Ovary (tissue), 7 donors: ENCODE measurements at regions not wholly inside any gene's neighbourhood (a gene's known extent, or its start where the extent isn't known, plus 50 kb on each side); places are given as distances from the start of the nearest gene placed in this dataset.

Source experiments
- DNase-seq, 5 donors: peaks; one replicate each; pipeline ENCODE4 v3.0.0-alpha.2; 2019 to 2020
- H3K27ac ChIP-seq, 2 donors: fragments of 200-600 bp; one replicate each; pipeline versions ENCODE4 v1.5.1 to v1.8.0; 2019 to 2022
- H3K27me3 ChIP-seq: fragments of 200-600 bp; one replicate; pipeline ENCODE4 v1.8.0; 2022
- H3K36me3 ChIP-seq: fragments of 200-600 bp; sonication (generic); one replicate; pipeline ENCODE4 v1.5.1; 2019
- H3K4me1 ChIP-seq: one replicate; pipeline ENCODE4 v1.8.1; 2013; ENCODE audit warnings: mild to moderate bottlenecking, moderate library complexity; ENCODE audit not compliant: insufficient read depth
- H3K4me3 ChIP-seq: fragments of 200-600 bp; sonication (generic); one replicate; pipeline ENCODE4 v1.5.1; 2017
- H3K9me3 ChIP-seq, 2 donors: fragments of 200-600 bp in 1 of 2; sonication (generic) in 1 of 2; one replicate each; pipeline versions ENCODE4 v1.5.1 to v1.8.1; 2013 to 2019; ENCODE audit warnings: mild to moderate bottlenecking in 1 of 2, moderate library complexity in 1 of 2
- EP300 ChIP-seq: sonication (generic); formaldehyde crosslinking; IDR thresholded peaks from one replicate; pipeline ENCODE4 v1.6.1; 2017; ENCODE audit warnings: antibody characterized with exemption
- POLR2A ChIP-seq: fragments of 450-650 bp; IDR thresholded peaks from one replicate; pipeline ENCODE4 v1.6.1; 2017; ENCODE audit warnings: antibody characterized with exemption, mild to moderate bottlenecking, moderate library complexity
- WGBS, 3 donors: extraction: QIAGEN DNeasy Blood & Tissue Kit in 1 of 3; methylation state at CpG; one replicate each; pipeline versions ENCODE4 v1.1.5 to v1.1.7; 2013 to 2017; 5-methylcytosine and 5-hydroxymethylcytosine counted together
- intact Hi-C, 4 donors: fragments of 100-400 bp; cut with DNase I; formaldehyde crosslinking; loops; one replicate each; pipeline versions ENCODE4 v1.11.0 to v1.15.1; 2022 to 2023
- TF ChIP-seq, protein P1 (sequence below), 3 donors: fragments of 450-650 bp in 2 of 3; fragments of 200-600 bp in 1 of 3; IDR thresholded peaks; one replicate each; pipeline versions ENCODE4 v1.5.1 to v1.8.0; 2016 to 2022; ENCODE audit warnings: antibody characterized with exemption in 3 of 3, mild to moderate bottlenecking in 1 of 3
- donor health status: DM: no; HTN: no; CAD: no; lungs with moderate emphysema.
- donor health status: DM: no; HTN: no; CAD: no.
- donor health status: Bipolar disorder and iron deficiency.
- donor health status: DM: no; HTN: no; CAD: no.
- donor health status: DM: yes; HTN: yes; CAD: no.

DNA sequence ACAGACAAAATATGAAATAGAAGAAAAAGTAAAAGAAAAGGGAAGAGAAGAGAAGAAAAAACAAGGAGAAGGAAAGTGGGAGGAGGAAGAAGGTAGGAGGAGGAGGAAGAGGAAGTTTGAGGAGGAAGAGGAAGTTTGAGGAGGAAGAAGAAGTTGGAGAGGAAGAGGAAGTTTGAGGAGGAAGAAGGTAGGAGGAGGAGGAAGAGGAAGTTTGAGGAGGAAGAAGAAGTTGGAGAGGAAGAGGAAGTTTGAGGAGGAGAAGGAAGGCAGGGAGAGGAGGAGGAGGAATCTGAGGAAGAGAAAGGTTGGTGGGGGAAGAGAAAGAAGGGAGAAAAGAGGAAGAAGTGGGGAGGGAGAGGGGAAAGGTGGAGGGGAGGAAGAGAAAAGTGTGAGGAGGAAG lies 169.2 kb upstream of the RORA start:
- no peak overlapping the region for H3K27ac ChIP-seq
- no peaks in the 10 kb centered on the region for H3K4me1 ChIP-seq
- intact Hi-C loops: no loop called here
- no peaks in the 10 kb centered on the region for H3K27me3 ChIP-seq
- H3K9me3 ChIP-seq: no peaks in the 10 kb centered on the region
- TF ChIP-seq, protein P1, sequence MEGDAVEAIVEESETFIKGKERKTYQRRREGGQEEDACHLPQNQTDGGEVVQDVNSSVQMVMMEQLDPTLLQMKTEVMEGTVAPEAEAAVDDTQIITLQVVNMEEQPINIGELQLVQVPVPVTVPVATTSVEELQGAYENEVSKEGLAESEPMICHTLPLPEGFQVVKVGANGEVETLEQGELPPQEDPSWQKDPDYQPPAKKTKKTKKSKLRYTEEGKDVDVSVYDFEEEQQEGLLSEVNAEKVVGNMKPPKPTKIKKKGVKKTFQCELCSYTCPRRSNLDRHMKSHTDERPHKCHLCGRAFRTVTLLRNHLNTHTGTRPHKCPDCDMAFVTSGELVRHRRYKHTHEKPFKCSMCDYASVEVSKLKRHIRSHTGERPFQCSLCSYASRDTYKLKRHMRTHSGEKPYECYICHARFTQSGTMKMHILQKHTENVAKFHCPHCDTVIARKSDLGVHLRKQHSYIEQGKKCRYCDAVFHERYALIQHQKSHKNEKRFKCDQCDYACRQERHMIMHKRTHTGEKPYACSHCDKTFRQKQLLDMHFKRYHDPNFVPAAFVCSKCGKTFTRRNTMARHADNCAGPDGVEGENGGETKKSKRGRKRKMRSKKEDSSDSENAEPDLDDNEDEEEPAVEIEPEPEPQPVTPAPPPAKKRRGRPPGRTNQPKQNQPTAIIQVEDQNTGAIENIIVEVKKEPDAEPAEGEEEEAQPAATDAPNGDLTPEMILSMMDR (IDR thresholded peaks at IDR 0.05): no peak
- TF ChIP-seq POLR2A (no peak), EP300 (no peak)
- DNase-seq: no peak
- no peak overlapping the region for H3K4me3 ChIP-seq
- no peaks in the 10 kb centered on the region for H3K36me3 ChIP-seq

DNA sequence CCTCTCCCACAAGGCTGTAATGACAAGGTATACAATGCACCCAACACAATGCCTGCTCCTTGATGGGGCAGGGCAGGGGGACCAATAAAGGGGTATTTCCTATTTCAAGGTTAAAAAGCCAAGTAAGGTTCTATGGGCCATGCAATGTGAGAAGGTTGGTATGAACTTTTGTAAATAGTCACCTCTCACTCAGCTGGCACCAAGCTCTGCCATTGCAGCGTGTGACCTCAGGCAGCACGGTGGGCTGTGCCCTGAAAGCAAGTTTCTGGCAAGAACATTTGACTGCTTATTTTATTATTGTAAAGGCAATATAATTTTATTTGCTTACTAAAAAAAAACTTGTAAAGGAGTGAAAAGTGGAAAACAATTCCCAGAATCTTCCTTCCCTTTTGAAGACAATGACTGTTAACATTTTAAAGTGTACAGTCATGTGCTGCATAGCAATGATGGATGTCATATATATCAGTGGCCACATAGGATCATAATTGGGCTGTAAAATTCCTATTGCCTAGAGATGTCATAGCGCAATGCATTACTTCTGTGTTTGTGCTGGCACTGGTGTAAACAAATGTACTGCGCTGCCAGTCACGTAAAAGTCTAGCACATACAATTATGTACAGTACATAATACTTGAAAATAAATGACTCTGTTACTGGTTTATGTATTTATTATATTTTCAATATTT lies 167.3 kb upstream of the RORA start:
- TF ChIP-seq POLR2A (no peak), EP300 (no peak)
- TF ChIP-seq, protein P1 (IDR thresholded peaks at IDR 0.05): no peak
- Histone ChIP-seq H3K4me1 (no peaks in the 10 kb centered on the region), H3K27ac (no peak overlapping the region), H3K9me3 (no peaks in the 10 kb centered on the region), H3K4me3 (no peak overlapping the region), H3K27me3 (no peaks in the 10 kb centered on the region), H3K36me3 (no peaks in the 10 kb centered on the region)
- intact Hi-C loops: no loop called here
- WGBS, 3 donors: 82 to 84% (median 83%) methylated on average over 5 of the region's 5 CpGs
- no peak for DNase-seq

DNA sequence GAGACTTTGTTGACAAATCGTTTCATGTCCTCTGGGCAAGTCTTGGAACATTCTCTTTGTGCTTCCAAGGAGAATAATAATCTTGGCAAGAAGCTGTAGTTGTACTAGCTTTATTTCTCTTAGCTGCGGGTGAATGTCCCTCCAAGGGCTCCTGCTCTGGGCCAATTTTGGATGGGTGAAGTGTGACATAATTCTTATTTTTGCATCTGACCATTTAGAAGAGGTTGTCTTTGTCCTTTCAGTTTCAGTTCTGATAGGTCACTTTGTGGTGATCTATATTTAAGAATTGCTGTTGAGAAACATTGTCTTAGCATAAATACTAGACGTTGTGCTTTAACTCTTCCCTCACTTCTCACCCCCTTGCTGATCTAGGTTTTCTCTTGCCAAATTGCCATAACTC lies 164.8 kb upstream of the RORA start:
- 8 to 20% (median 10%) methylated on average over 3 of the region's 3 CpGs for WGBS, 3 donors
- Histone ChIP-seq H3K27me3 (no peaks in the 10 kb centered on the region), H3K27ac (no peak overlapping the region), H3K4me1 (no peaks in the 10 kb centered on the region), H3K9me3 (no peaks in the 10 kb centered on the region), H3K36me3 (no peaks in the 10 kb centered on the region), H3K4me3 (no peak overlapping the region)
- intact Hi-C loops: no loop called here
- no peak for DNase-seq
- no peak for TF ChIP-seq POLR2A
- TF ChIP-seq, protein P1 (IDR thresholded peaks at IDR 0.05): no peak
- TF ChIP-seq EP300: no peak

DNA sequence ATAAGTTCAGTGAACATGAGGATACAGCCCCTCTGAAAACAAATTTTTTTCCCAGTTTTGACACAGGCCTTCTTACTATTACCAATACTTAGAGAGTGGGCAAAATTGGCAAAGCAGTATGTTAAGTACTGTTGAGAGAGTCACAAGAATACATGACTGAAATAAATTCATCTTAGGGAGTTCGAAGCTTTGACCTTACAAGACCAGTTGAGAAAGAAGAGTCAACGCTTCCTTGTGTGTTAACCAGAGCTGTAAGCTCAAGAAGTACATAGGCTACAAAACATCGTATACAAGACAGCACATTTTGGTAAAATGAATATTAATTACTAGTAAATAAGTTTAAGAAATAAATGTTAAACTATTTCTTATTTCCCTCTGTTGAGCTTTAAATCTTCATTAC lies 164.4 kb upstream of the RORA start:
- intact Hi-C loops: no loop called here
- no peaks in the 10 kb centered on the region for H3K36me3 ChIP-seq
- WGBS, 3 donors: 73 to 76% (median 76%) methylated on average over 3 of the region's 3 CpGs
- no peaks in the 10 kb centered on the region for H3K4me1 ChIP-seq
- TF ChIP-seq EP300 (no peak), POLR2A (no peak)
- TF ChIP-seq, protein P1 (IDR thresholded peaks at IDR 0.05): no peak
- no peak overlapping the region for H3K4me3 ChIP-seq
- H3K27ac ChIP-seq: no peak overlapping the region
- no peak for DNase-seq
- no peaks in the 10 kb centered on the region for H3K9me3 ChIP-seq
- no peaks in the 10 kb centered on the region for H3K27me3 ChIP-seq
